ENCODE measurements at regions not wholly inside any gene's neighbourhood (a gene's known extent, or its start where the extent isn't known, plus 50 kb on each side); places are given as distances from the start of the nearest gene placed in this dataset.

- intact Hi-C loops (cut with DNase I), result no loop called here
- 72 to 77% methylated on average over 2 of the region's 2 CpGs for WGBS, 2 donors
- Histone ChIP-seq H3K27me3 (no peaks in the 10 kb centered on the region), H3K4me1 (peaks cover 0 to 11% (median 5%) of the 10 kb centered on the region in 4 donors), H3K36me3 (no peaks in the 10 kb centered on the region), H3K4me3 (no peak overlapping the region), H3K27ac (no peak overlapping the region), H3K9me3 (no peaks in the 10 kb centered on the region)
- no peak for DNase-seq
- TF ChIP-seq POLR2AphosphoS5 (IDR thresholded peaks at IDR 0.05) (no peak), EP300 (IDR thresholded peaks at IDR 0.05) (no peak), POLR2A (IDR thresholded peaks at IDR 0.05) (no peak), CTCF (IDR thresholded peaks at IDR 0.05) (no peak)
Observed at GRCh38 chr5:109532773-109533364, 123.1 kb upstream of the PJA2 start.

- Histone ChIP-seq H3K9me3 (no peaks in the 10 kb centered on the region), H3K27ac (no peak overlapping the region), H3K36me3 (no peaks in the 10 kb centered on the region), H3K4me3 (no peak overlapping the region), H3K27me3 (no peaks in the 10 kb centered on the region), H3K4me1 (peaks cover 0 to 11% (median 5%) of the 10 kb centered on the region in 4 donors)
- WGBS, 2 donors, result 27 to 73% methylated on average over 1 of the region's 1 CpG
- no peak for DNase-seq
- TF ChIP-seq POLR2A (IDR thresholded peaks at IDR 0.05), result no peak
- TF ChIP-seq EP300 (IDR thresholded peaks at IDR 0.05), result no peak
- no peak for TF ChIP-seq POLR2AphosphoS5 (IDR thresholded peaks at IDR 0.05)
- no peak for TF ChIP-seq CTCF (IDR thresholded peaks at IDR 0.05)
- intact Hi-C loops (cut with DNase I), result no loop called here
Observed at GRCh38 chr5:109531262-109531661, 121.5 kb upstream of the PJA2 start.

GRCh38 chr5:109529987-109530386, 120.2 kb upstream of the PJA2 start:
- H3K4me1 ChIP-seq, result peaks cover 0 to 11% (median 5%) of the 10 kb centered on the region in 4 donors
- no peak for TF ChIP-seq POLR2A (IDR thresholded peaks at IDR 0.05)
- no peak overlapping the region for H3K27ac ChIP-seq
- no peaks in the 10 kb centered on the region for H3K36me3 ChIP-seq
- intact Hi-C loops (cut with DNase I), result no loop called here
- H3K9me3 ChIP-seq, result no peaks in the 10 kb centered on the region
- WGBS, 2 donors, result 94 to 95% methylated on average over 2 of the region's 2 CpGs
- no peak for DNase-seq
- no peaks in the 10 kb centered on the region for H3K27me3 ChIP-seq
- no peak overlapping the region for H3K4me3 ChIP-seq

GRCh38 chr5:109529520-109529919, 119.7 kb upstream of the PJA2 start:
- DNase-seq, result no peak
- intact Hi-C loops (cut with DNase I), result no loop called here
- 71 to 72% methylated on average over 2 of the region's 2 CpGs for WGBS, 2 donors

GRCh38 chr5:109524555-109524954, 114.8 kb upstream of the PJA2 start:
- intact Hi-C loops (cut with DNase I), result no loop called here
- 65 to 86% methylated on average over 2 of the region's 2 CpGs for WGBS, 2 donors
- Histone ChIP-seq H3K4me3 (no peak overlapping the region), H3K9me3 (no peaks in the 10 kb centered on the region), H3K36me3 (no peaks in the 10 kb centered on the region), H3K27me3 (no peaks in the 10 kb centered on the region), H3K4me1 (peaks cover 0 to 4% (median 1%) of the 10 kb centered on the region in 4 donors), H3K27ac (no peak overlapping the region)
- TF ChIP-seq POLR2A (IDR thresholded peaks at IDR 0.05) (no peak), POLR2AphosphoS5 (IDR thresholded peaks at IDR 0.05) (no peak), CTCF (IDR thresholded peaks at IDR 0.05) (no peak), EP300 (IDR thresholded peaks at IDR 0.05) (no peak)
- DNase-seq, result no peak

More at GRCh38 chr5:109529520-109529919, 119.7 kb upstream of the PJA2 start:
- H3K9me3 ChIP-seq, result no peaks in the 10 kb centered on the region
- no peak for TF ChIP-seq EP300 (IDR thresholded peaks at IDR 0.05)
- TF ChIP-seq POLR2AphosphoS5 (IDR thresholded peaks at IDR 0.05), result no peak
- TF ChIP-seq POLR2A (IDR thresholded peaks at IDR 0.05), result no peak
- H3K27me3 ChIP-seq, result no peaks in the 10 kb centered on the region
- no peaks in the 10 kb centered on the region for H3K36me3 ChIP-seq
- H3K4me1 ChIP-seq, result peaks cover 0 to 11% (median 5%) of the 10 kb centered on the region in 4 donors
- no peak overlapping the region for H3K27ac ChIP-seq
- no peak overlapping the region for H3K4me3 ChIP-seq

GRCh38 chr5:109524026-109524425, 114.3 kb upstream of the PJA2 start:
- Histone ChIP-seq H3K27me3 (no peaks in the 10 kb centered on the region), H3K27ac (no peak overlapping the region), H3K4me1 (peaks cover 0 to under 1% (median 0%) of the 10 kb centered on the region in 4 donors), H3K36me3 (no peaks in the 10 kb centered on the region), H3K9me3 (no peaks in the 10 kb centered on the region), H3K4me3 (no peak overlapping the region)
- WGBS, 2 donors, result 92 to 94% methylated on average over 5 of the region's 5 CpGs
- intact Hi-C loops (cut with DNase I), result no loop called here
- DNase-seq, result no peak
- TF ChIP-seq POLR2AphosphoS5 (IDR thresholded peaks at IDR 0.05) (no peak), CTCF (IDR thresholded peaks at IDR 0.05) (no peak), EP300 (IDR thresholded peaks at IDR 0.05) (no peak), POLR2A (IDR thresholded peaks at IDR 0.05) (no peak)

All from sigmoid colon (tissue), 6 donors.